ENCODE measurements at regions not wholly inside any gene's neighbourhood (a gene's known extent, or its start where the extent isn't known, plus 50 kb on each side); places are given as distances from the start of the nearest gene placed in this dataset.

- Histone ChIP-seq H3K27ac (ENCODE audit: low read length) (no peak overlapping the region), H3K9me3 (ENCODE audit: control insufficient read depth in 2 of 2, low read length in 2 of 2) (peaks cover 0 to 4% of the 10 kb centered on the region in 2 donors), H3K27me3 (ENCODE audit: control insufficient read depth in 1 of 2, insufficient read depth in 2 of 2, low read length in 2 of 2) (no peaks in the 10 kb centered on the region), H3K9ac (ENCODE audit: low read length in 2 of 2) (no peak overlapping the region), H3K36me3 (ENCODE audit: control insufficient read depth in 2 of 2, insufficient read depth in 2 of 2, low read length in 2 of 2) (no peaks in the 10 kb centered on the region), H3K4me1 (ENCODE audit: control insufficient read depth, insufficient read depth, low read length) (no peaks in the 10 kb centered on the region), H3K4me3 (ENCODE audit: low read length in 2 of 2) (no peak overlapping the region)
Observed at GRCh38 chr10:3409928-3410327, 237.3 kb upstream of the PITRM1 start.

- Histone ChIP-seq H3K9me3 (ENCODE audit: control insufficient read depth in 2 of 2, low read length in 2 of 2) (peaks cover 0 to 4% of the 10 kb centered on the region in 2 donors), H3K4me1 (ENCODE audit: control insufficient read depth, insufficient read depth, low read length) (no peaks in the 10 kb centered on the region), H3K36me3 (ENCODE audit: control insufficient read depth in 2 of 2, insufficient read depth in 2 of 2, low read length in 2 of 2) (no peaks in the 10 kb centered on the region), H3K27ac (ENCODE audit: low read length) (no peak overlapping the region), H3K9ac (ENCODE audit: low read length in 2 of 2) (no peak overlapping the region), H3K4me3 (ENCODE audit: low read length in 2 of 2) (no peak overlapping the region), H3K27me3 (ENCODE audit: control insufficient read depth in 1 of 2, insufficient read depth in 2 of 2, low read length in 2 of 2) (no peaks in the 10 kb centered on the region)
Observed at GRCh38 chr10:3408603-3409365, 236.2 kb upstream of the PITRM1 start.

- H3K36me3 ChIP-seq (ENCODE audit: control insufficient read depth in 2 of 2, insufficient read depth in 2 of 2, low read length in 2 of 2), result no peaks in the 10 kb centered on the region
Observed at GRCh38 chr10:3407208-3407607, 234.6 kb upstream of the PITRM1 start.

GRCh38 chr10:3406556-3406955 lies 234.0 kb upstream of the PITRM1 start:
- no peak overlapping the region for H3K9ac ChIP-seq (ENCODE audit: low read length in 2 of 2)
- H3K36me3 ChIP-seq (ENCODE audit: control insufficient read depth in 2 of 2, insufficient read depth in 2 of 2, low read length in 2 of 2), result no peaks in the 10 kb centered on the region
- H3K4me3 ChIP-seq (ENCODE audit: low read length in 2 of 2), result no peak overlapping the region
- H3K4me1 ChIP-seq (ENCODE audit: control insufficient read depth, insufficient read depth, low read length), result no peaks in the 10 kb centered on the region
- H3K9me3 ChIP-seq (ENCODE audit: control insufficient read depth in 2 of 2, low read length in 2 of 2), result peaks cover 0 to 4% of the 10 kb centered on the region in 2 donors
- no peak overlapping the region for H3K27ac ChIP-seq (ENCODE audit: low read length)
- no peaks in the 10 kb centered on the region for H3K27me3 ChIP-seq (ENCODE audit: control insufficient read depth in 1 of 2, insufficient read depth in 2 of 2, low read length in 2 of 2)

More at GRCh38 chr10:3407208-3407607, 234.6 kb upstream of the PITRM1 start:
- Histone ChIP-seq H3K27ac (ENCODE audit: low read length) (no peak overlapping the region), H3K27me3 (ENCODE audit: control insufficient read depth in 1 of 2, insufficient read depth in 2 of 2, low read length in 2 of 2) (no peaks in the 10 kb centered on the region), H3K4me1 (ENCODE audit: control insufficient read depth, insufficient read depth, low read length) (no peaks in the 10 kb centered on the region), H3K4me3 (ENCODE audit: low read length in 2 of 2) (no peak overlapping the region), H3K9ac (ENCODE audit: low read length in 2 of 2) (no peak overlapping the region), H3K9me3 (ENCODE audit: control insufficient read depth in 2 of 2, low read length in 2 of 2) (peaks cover 0 to 4% of the 10 kb centered on the region in 2 donors)

DNA sequence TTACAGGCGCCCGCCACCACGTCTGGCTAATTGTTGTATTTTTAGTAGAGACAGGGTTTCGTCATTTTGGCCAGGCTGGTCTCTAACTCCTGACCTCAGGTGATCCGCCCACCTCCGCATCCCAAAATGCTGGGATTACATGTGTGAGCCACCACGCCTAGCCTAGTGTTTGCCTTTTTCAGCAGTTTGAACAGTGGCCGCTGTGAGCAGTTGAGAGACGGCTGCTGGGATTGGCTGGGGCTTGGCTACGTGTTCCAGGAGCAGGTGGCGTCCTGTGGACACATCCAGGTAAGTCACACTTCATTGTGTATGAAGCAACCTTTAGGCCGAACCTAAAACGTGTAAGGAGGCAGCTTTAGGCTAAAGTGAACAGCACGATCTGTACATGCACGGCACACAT lies 231.8 kb upstream of the PITRM1 start:
- no peak overlapping the region for H3K27ac ChIP-seq (ENCODE audit: low read length)
- no peaks in the 10 kb centered on the region for H3K36me3 ChIP-seq (ENCODE audit: control insufficient read depth in 2 of 2, insufficient read depth in 2 of 2, low read length in 2 of 2)
- H3K27me3 ChIP-seq (ENCODE audit: control insufficient read depth in 1 of 2, insufficient read depth in 2 of 2, low read length in 2 of 2), result no peaks in the 10 kb centered on the region
- H3K4me3 ChIP-seq (ENCODE audit: low read length in 2 of 2), result no peak overlapping the region
- H3K9me3 ChIP-seq (ENCODE audit: control insufficient read depth in 2 of 2, low read length in 2 of 2), result no peaks in the 10 kb centered on the region
- H3K4me1 ChIP-seq (ENCODE audit: control insufficient read depth, insufficient read depth, low read length), result no peaks in the 10 kb centered on the region
- H3K9ac ChIP-seq (ENCODE audit: low read length in 2 of 2), result no peak overlapping the region

GRCh38 chr10:3402187-3402751 lies 229.7 kb upstream of the PITRM1 start:
- no peaks in the 10 kb centered on the region for H3K36me3 ChIP-seq (ENCODE audit: control insufficient read depth in 2 of 2, insufficient read depth in 2 of 2, low read length in 2 of 2)
- H3K27me3 ChIP-seq (ENCODE audit: control insufficient read depth in 1 of 2, insufficient read depth in 2 of 2, low read length in 2 of 2), result no peaks in the 10 kb centered on the region
- H3K4me1 ChIP-seq (ENCODE audit: control insufficient read depth, insufficient read depth, low read length), result peaks cover 3% of the 10 kb centered on the region
- no peak overlapping the region for H3K27ac ChIP-seq (ENCODE audit: low read length)
- H3K9ac ChIP-seq (ENCODE audit: low read length in 2 of 2), result no peak overlapping the region
- H3K9me3 ChIP-seq (ENCODE audit: control insufficient read depth in 2 of 2, low read length in 2 of 2), result no peaks in the 10 kb centered on the region
- H3K4me3 ChIP-seq (ENCODE audit: low read length in 2 of 2), result no peak overlapping the region

DNA sequence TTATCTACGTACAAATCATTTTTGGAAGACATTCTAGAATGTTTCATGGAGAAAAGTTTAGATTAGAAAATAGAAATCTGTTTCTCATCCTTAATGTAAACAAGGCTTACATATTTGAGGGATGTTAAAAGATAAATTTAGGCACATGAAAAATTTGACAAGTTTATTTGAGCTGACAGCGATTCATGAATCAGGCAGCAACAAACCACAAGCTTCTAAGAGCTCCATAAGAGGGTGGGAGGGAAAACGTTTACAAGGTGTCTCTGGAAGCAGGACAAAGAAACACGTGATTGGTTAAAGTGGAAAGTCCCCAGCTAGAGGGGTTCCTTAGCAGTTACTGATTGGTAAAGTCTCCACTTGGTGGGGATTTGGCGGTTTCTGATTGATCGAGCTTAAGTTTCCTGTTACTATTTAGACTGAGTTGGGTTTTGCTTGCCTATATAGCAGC lies 228.9 kb upstream of the PITRM1 start:
- H3K27ac ChIP-seq (ENCODE audit: low read length), result no peak overlapping the region
- no peaks in the 10 kb centered on the region for H3K9me3 ChIP-seq (ENCODE audit: control insufficient read depth in 2 of 2, low read length in 2 of 2)
- no peak overlapping the region for H3K4me3 ChIP-seq (ENCODE audit: low read length in 2 of 2)

DNA sequence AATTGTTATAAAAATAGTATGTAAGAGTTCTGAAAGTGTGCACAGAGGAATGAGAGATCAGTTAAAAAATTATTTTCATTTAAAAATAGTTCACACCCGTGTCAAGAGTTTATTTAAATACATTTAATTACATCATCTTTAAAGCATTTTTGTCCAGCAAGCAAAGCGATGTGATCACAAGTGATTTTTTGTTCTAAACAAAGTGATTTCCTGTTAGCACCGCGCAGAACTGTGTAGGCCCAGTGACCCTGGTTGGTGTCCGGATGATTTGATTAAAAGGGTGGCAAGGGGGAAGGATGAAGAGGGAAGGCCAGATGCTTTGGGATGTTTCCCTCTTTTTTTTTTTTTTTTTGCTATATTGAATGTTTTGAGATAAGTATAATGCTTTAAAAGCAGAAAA lies 227.8 kb upstream of the PITRM1 start:
- Histone ChIP-seq H3K27me3 (ENCODE audit: control insufficient read depth in 1 of 2, insufficient read depth in 2 of 2, low read length in 2 of 2) (no peaks in the 10 kb centered on the region), H3K9me3 (ENCODE audit: control insufficient read depth in 2 of 2, low read length in 2 of 2) (no peaks in the 10 kb centered on the region), H3K9ac (ENCODE audit: low read length in 2 of 2) (no peak overlapping the region), H3K4me1 (ENCODE audit: control insufficient read depth, insufficient read depth, low read length) (peaks cover 8% of the 10 kb centered on the region), H3K27ac (ENCODE audit: low read length) (no peak overlapping the region), H3K36me3 (ENCODE audit: control insufficient read depth in 2 of 2, insufficient read depth in 2 of 2, low read length in 2 of 2) (no peaks in the 10 kb centered on the region), H3K4me3 (ENCODE audit: low read length in 2 of 2) (no peak overlapping the region)

More for the DNA sequence above, 228.9 kb upstream of the PITRM1 start:
- Histone ChIP-seq H3K4me1 (ENCODE audit: control insufficient read depth, insufficient read depth, low read length) (peaks cover 3% of the 10 kb centered on the region), H3K27me3 (ENCODE audit: control insufficient read depth in 1 of 2, insufficient read depth in 2 of 2, low read length in 2 of 2) (no peaks in the 10 kb centered on the region), H3K36me3 (ENCODE audit: control insufficient read depth in 2 of 2, insufficient read depth in 2 of 2, low read length in 2 of 2) (no peaks in the 10 kb centered on the region), H3K9ac (ENCODE audit: low read length in 2 of 2) (no peak overlapping the region)

GRCh38 chr10:3399756-3400155 lies 227.2 kb upstream of the PITRM1 start:
- Histone ChIP-seq H3K9me3 (ENCODE audit: control insufficient read depth in 2 of 2, low read length in 2 of 2) (no peaks in the 10 kb centered on the region), H3K4me1 (ENCODE audit: control insufficient read depth, insufficient read depth, low read length) (peaks cover 12% of the 10 kb centered on the region), H3K9ac (ENCODE audit: low read length in 2 of 2) (no peak overlapping the region), H3K27me3 (ENCODE audit: control insufficient read depth in 1 of 2, insufficient read depth in 2 of 2, low read length in 2 of 2) (no peaks in the 10 kb centered on the region), H3K27ac (ENCODE audit: low read length) (no peak overlapping the region), H3K4me3 (ENCODE audit: low read length in 2 of 2) (no peak overlapping the region), H3K36me3 (ENCODE audit: control insufficient read depth in 2 of 2, insufficient read depth in 2 of 2, low read length in 2 of 2) (no peaks in the 10 kb centered on the region)

DNA sequence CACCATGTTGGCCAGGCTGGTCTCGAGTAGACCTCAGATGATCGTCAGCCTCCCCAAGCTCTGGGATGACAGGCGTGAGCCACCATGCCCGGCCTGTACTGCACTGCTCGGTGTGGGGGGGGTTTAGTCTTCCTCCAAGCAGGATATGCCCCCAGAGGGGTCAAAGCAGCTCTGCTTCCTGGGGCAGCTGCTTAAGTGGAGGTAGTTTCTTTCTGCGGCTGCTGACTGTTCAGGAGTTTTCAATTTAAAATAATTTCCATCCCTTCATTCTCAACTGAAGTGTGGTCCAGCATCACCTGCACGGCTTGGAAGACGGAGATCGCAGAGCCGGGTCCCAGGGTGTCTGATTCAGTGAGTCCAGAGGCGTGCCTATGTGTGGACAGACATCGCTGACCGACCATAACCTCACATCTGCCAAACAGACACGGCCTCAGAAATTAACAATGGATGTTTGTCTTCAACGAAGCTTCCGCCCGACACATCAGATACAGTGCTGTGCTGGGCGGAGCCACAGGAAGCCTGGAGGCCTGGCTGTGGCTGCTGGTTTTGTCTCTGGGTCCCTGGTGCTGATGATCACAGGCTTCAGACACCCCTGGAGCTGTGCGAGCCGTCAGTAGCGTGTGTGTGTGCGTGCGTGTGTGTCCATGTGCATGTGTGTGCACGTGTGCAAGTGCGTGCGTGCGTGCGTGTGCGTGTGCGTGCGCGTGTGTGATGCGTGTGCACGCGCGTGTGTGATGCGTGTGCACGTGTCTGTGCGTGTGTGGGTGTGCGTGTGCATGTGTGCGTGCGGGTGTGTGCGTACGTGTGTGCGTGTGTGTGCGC lies 226.5 kb upstream of the PITRM1 start:
- Histone ChIP-seq H3K4me3 (ENCODE audit: low read length in 2 of 2) (no peak overlapping the region), H3K9ac (ENCODE audit: low read length in 2 of 2) (no peak overlapping the region), H3K9me3 (ENCODE audit: control insufficient read depth in 2 of 2, low read length in 2 of 2) (no peaks in the 10 kb centered on the region), H3K4me1 (ENCODE audit: control insufficient read depth, insufficient read depth, low read length) (peaks cover 12% of the 10 kb centered on the region), H3K36me3 (ENCODE audit: control insufficient read depth in 2 of 2, insufficient read depth in 2 of 2, low read length in 2 of 2) (no peaks in the 10 kb centered on the region), H3K27me3 (ENCODE audit: control insufficient read depth in 1 of 2, insufficient read depth in 2 of 2, low read length in 2 of 2) (no peaks in the 10 kb centered on the region), H3K27ac (ENCODE audit: low read length) (no peak overlapping the region)
